Activated CD4-positive, alpha-beta T cell treated with anti-CD3 and anti-CD28 coated beads, Interleukin-2, amount 50 U/mL, for 48 hours (primary cell): ENCODE measurements at regions not wholly inside any gene's neighbourhood (a gene's known extent, or its start where the extent isn't known, plus 50 kb on each side); places are given as distances from the start of the nearest gene placed in this dataset.
A peak's percentile ranks its signal among the peaks of the same experiment; 100 is the strongest.

Experiments used
- DNase-seq, 2 experiments: peaks; one replicate each; pipeline ENCODE4 v3.0.0-alpha.2; 2020

GRCh38 chr4:26020881-26021280 lies 106.9 kb downstream of the SMIM20 start:
- DNase-seq, result no peak

GRCh38 chr4:26021417-26022345 lies 107.7 kb downstream of the SMIM20 start:
- DNase-seq, result no peak

GRCh38 chr4:26022346-26023202 lies 108.6 kb downstream of the SMIM20 start:
- DNase-seq, result no peak

GRCh38 chr4:26023203-26023972 lies 109.4 kb downstream of the SMIM20 start:
- no peak for DNase-seq

- no peak for DNase-seq
These were observed 110.1 kb downstream of the SMIM20 start for GRCh38 chr4:26024079-26024478.

- no peak for DNase-seq
These were observed 114.2 kb downstream of the SMIM20 start for GRCh38 chr4:26028133-26028792.

GRCh38 chr4:26028793-26029567 lies 115.0 kb downstream of the SMIM20 start:
- peak; percentile 81 to 86 for DNase-seq

GRCh38 chr4:26029568-26030131 lies 115.6 kb downstream of the SMIM20 start:
- DNase-seq, result peak in 1 of 2 experiments; percentile 9

- no peak for DNase-seq
These were observed 116.2 kb downstream of the SMIM20 start for GRCh38 chr4:26030260-26030667.

- peak in 1 of 2 experiments; percentile 26 for DNase-seq
These were observed 116.8 kb downstream of the SMIM20 start for GRCh38 chr4:26030780-26031179.

GRCh38 chr4:26031704-26032103 lies 117.7 kb downstream of the SMIM20 start:
- DNase-seq, result no peak

- no peak for DNase-seq
These were observed 118.1 kb downstream of the SMIM20 start for GRCh38 chr4:26032142-26032541.

GRCh38 chr4:26032630-26033317 lies 118.8 kb downstream of the SMIM20 start:
- no peak for DNase-seq

- no peak for DNase-seq
These were observed 119.4 kb downstream of the SMIM20 start for GRCh38 chr4:26033389-26033788.

GRCh38 chr4:26034849-26035248 lies 120.8 kb downstream of the SMIM20 start:
- peak; percentile 49 to 54 for DNase-seq

- no peak for DNase-seq
These were observed 121.9 kb downstream of the SMIM20 start for GRCh38 chr4:26035921-26036320.

GRCh38 chr4:26039639-26040359 lies 125.8 kb downstream of the SMIM20 start:
- DNase-seq, result no peak

- DNase-seq, result no peak
These were observed 130.5 kb downstream of the SMIM20 start for GRCh38 chr4:26044524-26044923.

- DNase-seq, result no peak
These were observed 131.0 kb downstream of the SMIM20 start for GRCh38 chr4:26044983-26045382.

GRCh38 chr4:26047795-26048194 lies 133.8 kb downstream of the SMIM20 start:
- DNase-seq, result no peak
